HG03196 (cell line): ENCODE measurements at regions not wholly inside any gene's neighbourhood (a gene's known extent, or its start where the extent isn't known, plus 50 kb on each side); places are given as distances from the start of the nearest gene placed in this dataset.
"Not testable (repeated sequence)": the region's sequence is repeated elsewhere in the genome, so short reads cannot be mapped to it uniquely, and the experiment has no call there.

Experiments used
- ATAC-seq: cut with Tn5 transposase; IDR thresholded peaks from one replicate; pipeline ENCODE4 v1.9.1; 2021; ENCODE audit not compliant: unreplicated experiment

- no peak for ATAC-seq
These were observed 162.2 kb upstream of the SSTR1 start for GRCh38 chr14:38045461-38045860.

GRCh38 chr14:38046160-38046559, 161.5 kb upstream of the SSTR1 start:
- no peak for ATAC-seq

GRCh38 chr14:38047195-38047902, 160.4 kb upstream of the SSTR1 start:
- no peak for ATAC-seq

GRCh38 chr14:38053666-38054065, 154.0 kb upstream of the SSTR1 start:
- ATAC-seq = no peak

- no peak for ATAC-seq
These were observed 151.4 kb upstream of the SSTR1 start for GRCh38 chr14:38056270-38056669.

- not testable (repeated sequence) for ATAC-seq
These were observed 145.5 kb upstream of the SSTR1 start for GRCh38 chr14:38062223-38062622.

GRCh38 chr14:38063711-38064320, 143.9 kb upstream of the SSTR1 start:
- ATAC-seq = no peak

GRCh38 chr14:38065106-38065762, 142.5 kb upstream of the SSTR1 start:
- ATAC-seq = no peak

- no peak for ATAC-seq
These were observed 137.6 kb upstream of the SSTR1 start for GRCh38 chr14:38070061-38070588.

- no peak for ATAC-seq
These were observed 134.1 kb upstream of the SSTR1 start for GRCh38 chr14:38073641-38074040.

GRCh38 chr14:38074081-38074480, 133.6 kb upstream of the SSTR1 start:
- ATAC-seq = no peak

- ATAC-seq = no peak
These were observed 132.9 kb upstream of the SSTR1 start for GRCh38 chr14:38074754-38075153.

- no peak for ATAC-seq
These were observed 129.3 kb upstream of the SSTR1 start for GRCh38 chr14:38078393-38078792.

- peak; percentile 84 for ATAC-seq
These were observed 128.4 kb upstream of the SSTR1 start for GRCh38 chr14:38079268-38079667.

GRCh38 chr14:38079886-38080285, 127.8 kb upstream of the SSTR1 start:
- no peak for ATAC-seq

- ATAC-seq = no peak
These were observed 127.0 kb upstream of the SSTR1 start for GRCh38 chr14:38080696-38081095.

- ATAC-seq = no peak
These were observed 124.7 kb upstream of the SSTR1 start for GRCh38 chr14:38083039-38083438.

GRCh38 chr14:38089123-38089522, 118.6 kb upstream of the SSTR1 start:
- ATAC-seq = no peak

- ATAC-seq = no peak
These were observed 117.2 kb upstream of the SSTR1 start for GRCh38 chr14:38090506-38090905.

- no peak for ATAC-seq
These were observed 109.4 kb upstream of the SSTR1 start for GRCh38 chr14:38098074-38098836.

- no peak for ATAC-seq
These were observed 106.0 kb upstream of the SSTR1 start for GRCh38 chr14:38101679-38102078.
